Vagina (tissue), 2 donors: ENCODE measurements at regions not wholly inside any gene's neighbourhood (a gene's known extent, or its start where the extent isn't known, plus 50 kb on each side); places are given as distances from the start of the nearest gene placed in this dataset.

Experiments
- POLR2A ChIP-seq, 2 donors: fragments of 450-650 bp; IDR thresholded peaks; one replicate each; pipeline ENCODE4 v1.6.1; 2017; ENCODE audit warnings: antibody characterized with exemption in 2 of 2, mild to moderate bottlenecking in 2 of 2, moderate library complexity in 2 of 2
- POLR2AphosphoS5 ChIP-seq, 2 donors: sonication (generic); formaldehyde crosslinking; IDR thresholded peaks; one replicate each; pipeline ENCODE4 v1.9.0; 2017; ENCODE audit warnings: antibody characterized with exemption in 2 of 2, mild to moderate bottlenecking in 2 of 2, low read depth in 1 of 2; ENCODE audit not compliant: insufficient read depth in 1 of 2
- TF ChIP-seq, protein P1 (sequence below), 3 experiments: fragments of 450-650 bp in 2 of 3; fragments of 200-600 bp in 1 of 3; sonication (generic) in 1 of 3; IDR thresholded peaks; one replicate each; pipeline ENCODE4 v1.5.1; 2017 to 2019; ENCODE audit warnings: antibody characterized with exemption in 3 of 3, mild to moderate bottlenecking in 2 of 3, moderate library complexity in 2 of 3

DNA sequence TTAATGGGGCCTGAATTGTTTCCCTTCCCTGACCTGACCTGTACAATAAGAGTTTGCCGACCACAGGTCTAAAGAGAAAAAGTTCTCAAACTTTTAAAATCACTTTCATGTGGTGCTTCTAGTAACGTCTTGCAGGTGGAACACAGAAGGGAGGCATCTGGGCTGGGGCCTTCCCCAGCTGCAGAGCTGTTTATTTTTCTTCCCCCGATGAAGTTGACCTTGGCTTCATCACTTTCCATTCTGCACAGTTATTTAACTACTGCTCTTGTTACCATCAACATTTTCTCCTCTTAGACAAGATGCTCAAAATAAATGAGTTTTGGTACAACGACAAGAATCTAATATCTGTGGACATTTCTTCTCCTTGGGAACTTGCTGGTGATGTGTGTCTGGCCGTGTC lies 181.7 kb downstream of the HERPUD2 start:
- TF ChIP-seq, protein P1, sequence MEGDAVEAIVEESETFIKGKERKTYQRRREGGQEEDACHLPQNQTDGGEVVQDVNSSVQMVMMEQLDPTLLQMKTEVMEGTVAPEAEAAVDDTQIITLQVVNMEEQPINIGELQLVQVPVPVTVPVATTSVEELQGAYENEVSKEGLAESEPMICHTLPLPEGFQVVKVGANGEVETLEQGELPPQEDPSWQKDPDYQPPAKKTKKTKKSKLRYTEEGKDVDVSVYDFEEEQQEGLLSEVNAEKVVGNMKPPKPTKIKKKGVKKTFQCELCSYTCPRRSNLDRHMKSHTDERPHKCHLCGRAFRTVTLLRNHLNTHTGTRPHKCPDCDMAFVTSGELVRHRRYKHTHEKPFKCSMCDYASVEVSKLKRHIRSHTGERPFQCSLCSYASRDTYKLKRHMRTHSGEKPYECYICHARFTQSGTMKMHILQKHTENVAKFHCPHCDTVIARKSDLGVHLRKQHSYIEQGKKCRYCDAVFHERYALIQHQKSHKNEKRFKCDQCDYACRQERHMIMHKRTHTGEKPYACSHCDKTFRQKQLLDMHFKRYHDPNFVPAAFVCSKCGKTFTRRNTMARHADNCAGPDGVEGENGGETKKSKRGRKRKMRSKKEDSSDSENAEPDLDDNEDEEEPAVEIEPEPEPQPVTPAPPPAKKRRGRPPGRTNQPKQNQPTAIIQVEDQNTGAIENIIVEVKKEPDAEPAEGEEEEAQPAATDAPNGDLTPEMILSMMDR (IDR thresholded peaks at IDR 0.05): no peak
- TF ChIP-seq POLR2AphosphoS5 (IDR thresholded peaks at IDR 0.05; ENCODE audit: insufficient read depth in 1 of 2, low read depth in 1 of 2): no peak
- TF ChIP-seq POLR2A (IDR thresholded peaks at IDR 0.05): no peak
